Fibroblast of peridontal ligament (primary cell): ENCODE measurements at regions not wholly inside any gene's neighbourhood (a gene's known extent, or its start where the extent isn't known, plus 50 kb on each side); places are given as distances from the start of the nearest gene placed in this dataset.
"Not testable (repeated sequence)": the region's sequence is repeated elsewhere in the genome, so short reads cannot be mapped to it uniquely, and the experiment has no call there.

Source experiments
- DNase-seq: peaks from one replicate; pipeline ENCODE4 v3.0.0-alpha.2; 2010; ENCODE audit errors: extremely low read depth

GRCh38 chr6:82795940-82796339 is 269.7 kb downstream of the UBE3D start:
- DNase-seq = no peak

- no peak for DNase-seq
Measured at GRCh38 chr6:82801083-82801482, 264.6 kb downstream of the UBE3D start.

DNA sequence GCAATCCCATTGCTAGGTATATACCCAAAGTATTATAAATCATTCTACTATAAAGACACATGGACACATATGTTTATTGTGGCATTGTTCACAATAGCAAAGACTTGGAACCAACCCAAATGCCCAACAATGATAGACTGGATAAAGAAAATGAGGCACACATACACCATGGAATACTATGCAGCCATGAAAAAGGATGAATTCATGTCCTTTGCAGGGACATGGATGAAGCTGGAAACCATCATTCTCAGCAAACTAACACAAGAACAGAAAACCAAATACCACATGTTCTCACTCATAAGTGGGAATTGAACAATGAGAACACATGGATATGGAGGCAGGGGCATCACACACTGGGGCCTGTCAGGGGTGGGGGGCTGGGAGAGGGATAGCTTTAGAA is 249.4 kb downstream of the UBE3D start:
- DNase-seq = not testable (repeated sequence)

DNA sequence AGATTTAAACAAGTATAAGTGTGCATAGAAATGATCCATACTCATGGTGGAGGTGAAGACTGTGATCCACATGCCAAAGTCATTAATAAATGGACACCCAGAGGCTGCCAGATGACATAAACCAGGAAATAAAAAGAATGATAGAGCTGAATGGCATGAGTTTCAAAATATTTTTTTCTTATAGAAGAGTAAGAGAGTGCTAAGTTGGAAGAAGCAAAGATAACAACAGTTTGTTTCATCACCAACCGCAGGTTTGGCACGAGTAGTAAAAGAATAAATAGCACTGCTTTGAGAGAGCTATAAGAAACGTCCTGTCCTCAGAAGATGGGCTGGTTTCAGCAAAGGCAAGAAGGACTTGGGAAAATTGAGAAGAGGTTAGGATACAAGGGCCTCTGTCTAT is 246.9 kb downstream of the UBE3D start:
- DNase-seq = peak; percentile 8

- DNase-seq = no peak
Measured at GRCh38 chr6:82823361-82823760, 242.3 kb downstream of the UBE3D start.

DNA sequence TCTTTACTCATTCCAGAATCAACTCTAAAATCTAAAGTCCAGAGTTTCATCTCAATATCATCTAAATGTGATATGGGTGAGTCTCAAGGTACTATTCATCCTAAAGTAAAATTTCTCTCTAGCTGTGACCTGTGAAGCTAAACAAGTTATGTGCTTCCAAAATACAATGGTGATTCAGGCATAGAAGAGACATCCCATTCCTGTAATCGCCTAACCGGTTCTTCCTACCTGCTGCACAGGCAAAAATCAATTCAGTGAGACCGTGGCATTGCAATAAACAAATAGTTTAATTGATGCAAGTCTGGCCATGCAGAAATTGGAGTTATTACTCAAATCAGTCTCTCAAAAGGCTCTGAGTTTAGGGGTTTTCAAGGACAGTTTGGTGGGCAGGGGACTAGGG is 232.8 kb downstream of the UBE3D start:
- no peak for DNase-seq

DNA sequence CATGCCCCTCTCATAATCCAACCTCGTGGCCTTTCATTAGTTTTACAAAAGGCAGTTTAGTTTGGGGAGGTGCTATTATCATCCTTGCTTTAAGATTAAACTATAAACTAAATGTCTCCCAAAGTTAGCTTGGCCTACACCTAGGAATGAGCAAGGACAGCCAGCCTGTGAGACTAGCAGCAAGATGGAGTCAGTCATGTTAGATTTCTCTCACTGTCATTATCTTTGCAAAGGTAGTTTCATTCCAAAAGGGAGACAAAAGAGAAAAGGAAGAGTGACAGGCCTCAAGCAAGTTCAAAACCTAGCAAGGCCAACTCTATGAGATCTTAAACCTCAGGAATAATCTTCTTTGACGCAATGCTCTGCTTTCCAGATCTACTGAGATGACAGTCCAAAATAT is 232.2 kb downstream of the UBE3D start:
- DNase-seq = no peak

DNA sequence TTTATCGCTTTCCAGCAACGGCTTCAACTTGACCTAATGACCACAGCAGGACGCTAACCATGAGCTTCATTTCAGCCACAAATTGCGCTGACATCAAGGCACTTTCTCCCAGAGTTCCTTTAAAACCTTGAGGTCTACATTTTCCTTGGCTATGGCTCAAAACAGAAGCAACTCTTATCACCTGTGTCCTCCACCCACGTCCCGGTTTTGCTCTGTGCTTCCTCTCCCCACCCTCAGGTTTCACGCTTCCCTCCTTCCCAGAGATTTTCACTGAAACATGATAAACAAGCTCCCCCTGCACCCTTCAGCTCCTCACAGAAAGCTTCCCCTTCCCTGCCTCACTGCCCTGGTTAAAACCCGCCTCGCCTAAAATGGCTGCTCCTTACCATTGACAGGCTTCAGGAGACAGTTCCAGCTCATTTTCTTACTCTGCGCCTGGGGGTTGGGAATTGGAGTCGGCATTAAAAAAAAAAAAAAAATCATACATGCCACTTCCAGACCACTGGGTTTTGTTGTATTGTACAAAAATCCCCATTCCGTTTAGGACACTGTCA is 229.5 kb downstream of the UBE3D start:
- no peak for DNase-seq

GRCh38 chr6:82840571-82840970 is 225.1 kb downstream of the UBE3D start:
- DNase-seq = peak; percentile 5

- no peak for DNase-seq
Measured at GRCh38 chr6:82841309-82841708, 224.3 kb downstream of the UBE3D start.
